ENCODE measurements at regions not wholly inside any gene's neighbourhood (a gene's known extent, or its start where the extent isn't known, plus 50 kb on each side); places are given as distances from the start of the nearest gene placed in this dataset.

DNA sequence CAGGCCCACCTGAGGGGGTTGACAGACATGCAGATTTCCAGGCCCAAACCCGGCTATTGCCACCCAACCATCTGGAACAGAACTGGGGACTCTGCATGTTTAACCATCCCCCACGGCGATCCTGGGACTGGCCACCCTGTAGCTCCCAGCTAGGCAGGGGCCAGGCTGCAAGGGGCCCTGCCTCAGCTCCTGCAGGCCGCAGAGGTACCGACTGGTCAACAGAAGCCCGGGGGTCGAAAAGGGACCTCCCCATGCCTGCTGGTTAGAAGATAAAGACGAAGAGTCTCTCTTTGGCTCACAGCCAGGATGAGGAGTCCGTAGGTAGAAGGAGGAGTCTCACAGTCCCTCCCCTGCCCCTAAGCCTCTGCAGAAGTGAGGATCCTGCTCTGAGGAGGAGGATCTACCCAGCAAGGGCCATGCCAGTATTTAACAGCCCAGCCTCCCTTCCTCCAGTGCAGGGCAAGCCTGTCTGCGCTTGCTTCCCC, 223.4 kb upstream of the TNRC6C start:
- DNase-seq (ENCODE audit: insufficient read length, low spot score) (no peak), FAIRE-seq (no peak)
- no peak for TF ChIP-seq POU2F2 (IDR thresholded peaks at IDR 0.05; ENCODE audit: low read depth, low read length)
- no peak for TF ChIP-seq TAF1 (IDR thresholded peaks at IDR 0.05; ENCODE audit: low read depth, low read length)
- no peak for TF ChIP-seq POLR2A (IDR thresholded peaks at IDR 0.05; ENCODE audit: low read depth, low read length)
- TF ChIP-seq SPI1 (IDR thresholded peaks at IDR 0.05; ENCODE audit: low read depth, low read length), result no peak

DNA sequence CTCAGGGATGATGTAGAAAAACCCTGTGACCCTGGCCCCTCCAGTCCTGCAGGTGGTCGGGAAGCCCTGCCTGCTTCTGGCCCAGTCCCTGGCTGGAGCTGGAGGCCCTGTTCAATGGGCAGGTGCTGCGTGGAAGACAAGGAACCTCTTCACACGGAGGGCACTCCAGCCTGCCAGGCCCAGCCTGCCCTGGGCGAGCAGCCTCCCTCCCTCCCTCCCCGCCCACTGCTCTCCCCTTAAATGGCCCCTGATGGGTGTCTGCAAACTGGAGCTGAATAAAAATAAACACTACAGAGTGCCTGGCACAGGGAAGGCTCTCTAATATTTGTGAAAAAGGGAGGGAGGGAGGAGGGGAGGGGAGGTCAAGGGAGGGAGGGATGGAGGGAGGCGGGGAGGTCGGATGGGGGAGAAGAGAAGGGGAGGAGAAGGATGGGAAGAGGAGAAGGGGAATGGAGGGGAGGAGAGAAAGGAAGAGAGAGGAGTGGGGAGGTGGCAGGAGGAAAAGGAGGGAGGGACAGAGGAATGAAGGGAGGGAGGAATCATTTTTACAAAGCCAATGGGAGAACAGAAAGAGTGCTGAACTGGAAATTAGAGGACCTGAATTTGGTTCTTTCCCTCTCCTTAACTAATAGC, 222.8 kb upstream of the TNRC6C start:
- DNase-seq (ENCODE audit: insufficient read length, low spot score) (no peak), FAIRE-seq (no peak)
- TF ChIP-seq POU2F2 (IDR thresholded peaks at IDR 0.05; ENCODE audit: low read depth, low read length) (no peak), POLR2AphosphoS5 (IDR thresholded peaks at IDR 0.05; ENCODE audit: low read depth, low read length) (no peak), SPI1 (IDR thresholded peaks at IDR 0.05; ENCODE audit: low read depth, low read length) (no peak), TAF1 (IDR thresholded peaks at IDR 0.05; ENCODE audit: low read depth, low read length) (no peak), PAX5 (IDR thresholded peaks at IDR 0.05; ENCODE audit: insufficient read depth, low read length, severe bottlenecking) (no peak), POLR2A (IDR thresholded peaks at IDR 0.05; ENCODE audit: low read depth, low read length) (no peak)

DNA sequence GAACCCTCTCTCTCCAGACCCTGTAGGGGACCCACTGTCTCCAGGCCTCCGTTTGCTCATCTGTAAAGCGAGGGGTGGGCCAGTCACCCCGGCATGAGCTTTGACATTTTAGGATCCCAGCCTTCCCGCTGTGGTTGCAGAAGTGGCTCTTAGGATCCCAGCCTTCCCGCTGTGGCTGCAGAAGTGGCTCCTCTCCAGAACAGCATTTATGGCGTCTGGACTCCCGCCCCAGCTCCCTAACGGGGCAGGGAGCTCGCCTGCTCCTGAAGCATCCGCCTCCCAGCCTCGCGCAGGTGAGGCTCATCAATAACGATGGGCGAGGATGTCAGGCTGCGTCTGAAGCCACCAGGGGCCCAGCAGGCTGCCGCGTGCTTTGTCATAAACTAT, 222.3 kb upstream of the TNRC6C start:
- FAIRE-seq (no peak), DNase-seq (ENCODE audit: insufficient read length, low spot score) (no peak)
- TF ChIP-seq SPI1 (IDR thresholded peaks at IDR 0.05; ENCODE audit: low read depth, low read length) (no peak), PAX5 (IDR thresholded peaks at IDR 0.05; ENCODE audit: insufficient read depth, low read length, severe bottlenecking) (no peak), POLR2AphosphoS5 (IDR thresholded peaks at IDR 0.05; ENCODE audit: low read depth, low read length) (no peak), POLR2A (IDR thresholded peaks at IDR 0.05; ENCODE audit: low read depth, low read length) (no peak), TAF1 (IDR thresholded peaks at IDR 0.05; ENCODE audit: low read depth, low read length) (no peak)

DNA sequence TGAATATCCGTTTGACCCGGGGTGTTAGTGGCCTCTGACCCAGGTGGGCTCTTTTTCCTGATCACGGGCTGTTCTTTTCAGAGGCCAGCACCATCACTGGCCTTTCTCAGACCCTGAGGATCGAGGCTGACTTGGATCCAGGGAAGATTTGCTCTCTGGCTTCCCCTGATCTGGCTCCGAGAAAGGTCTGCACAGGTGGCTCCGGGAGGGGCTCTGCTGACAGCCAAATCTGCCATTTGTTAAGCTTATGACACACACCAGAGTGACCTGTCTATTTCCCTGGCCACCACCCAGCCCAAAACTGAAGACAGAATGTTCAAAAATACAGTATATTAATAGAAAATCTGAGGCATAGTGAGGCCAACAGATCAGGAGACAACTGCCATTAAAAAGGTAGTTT, 221.8 kb upstream of the TNRC6C start:
- TF ChIP-seq POLR2A (IDR thresholded peaks at IDR 0.05; ENCODE audit: low read depth, low read length), result no peak
- no peak for TF ChIP-seq POU2F2 (IDR thresholded peaks at IDR 0.05; ENCODE audit: low read depth, low read length)
- no peak for TF ChIP-seq PAX5 (IDR thresholded peaks at IDR 0.05; ENCODE audit: insufficient read depth, low read length, severe bottlenecking)
- TF ChIP-seq POLR2AphosphoS5 (IDR thresholded peaks at IDR 0.05; ENCODE audit: low read depth, low read length), result no peak
- TF ChIP-seq TAF1 (IDR thresholded peaks at IDR 0.05; ENCODE audit: low read depth, low read length), result no peak
- no peak for TF ChIP-seq SPI1 (IDR thresholded peaks at IDR 0.05; ENCODE audit: low read depth, low read length)
- DNase-seq (ENCODE audit: insufficient read length, low spot score), result no peak
- FAIRE-seq, result no peak

DNA sequence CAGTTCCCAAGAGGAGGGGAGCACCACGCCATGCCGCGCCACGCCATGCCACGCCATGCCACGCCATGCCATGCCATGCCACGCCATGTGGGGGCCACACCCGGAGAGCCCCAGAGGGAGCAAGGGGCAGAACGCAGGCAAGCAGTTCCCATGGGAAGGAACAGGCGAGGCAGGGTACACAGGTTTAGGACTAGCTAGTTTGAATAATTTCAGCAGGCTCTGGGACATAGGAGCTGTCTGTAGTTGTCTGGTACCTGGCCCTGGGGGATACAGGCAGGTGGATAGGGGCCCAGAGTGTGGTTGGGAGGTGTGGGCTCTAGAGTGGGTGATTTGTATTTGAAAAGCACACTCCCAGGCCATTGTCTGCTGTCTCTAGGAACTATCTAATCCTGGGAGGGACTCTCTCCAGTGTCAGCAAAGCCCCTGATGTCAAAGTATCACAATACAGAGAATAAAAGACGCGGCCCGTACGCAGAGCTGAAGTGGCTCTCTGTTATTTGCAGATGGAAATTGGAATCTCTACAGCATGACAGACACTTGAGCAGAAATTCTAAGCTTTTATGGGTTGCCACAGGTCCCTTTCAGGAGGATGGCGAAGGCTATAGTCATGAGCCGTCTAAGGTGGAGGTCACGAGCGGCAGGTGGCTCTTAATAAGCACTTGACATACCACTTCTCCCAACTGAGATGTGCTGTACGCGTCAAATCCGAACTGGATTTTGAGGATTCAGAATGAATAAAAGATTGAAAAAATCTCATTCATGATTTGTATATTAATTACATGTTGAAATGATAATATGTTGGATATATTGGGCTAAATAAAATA, 220.8 kb upstream of the TNRC6C start:
- no peak for TF ChIP-seq POLR2AphosphoS5 (IDR thresholded peaks at IDR 0.05; ENCODE audit: low read depth, low read length)
- TF ChIP-seq POLR2A (IDR thresholded peaks at IDR 0.05; ENCODE audit: low read depth, low read length), result no peak
- no peak for DNase-seq (ENCODE audit: insufficient read length, low spot score)
- no peak for FAIRE-seq

DNA sequence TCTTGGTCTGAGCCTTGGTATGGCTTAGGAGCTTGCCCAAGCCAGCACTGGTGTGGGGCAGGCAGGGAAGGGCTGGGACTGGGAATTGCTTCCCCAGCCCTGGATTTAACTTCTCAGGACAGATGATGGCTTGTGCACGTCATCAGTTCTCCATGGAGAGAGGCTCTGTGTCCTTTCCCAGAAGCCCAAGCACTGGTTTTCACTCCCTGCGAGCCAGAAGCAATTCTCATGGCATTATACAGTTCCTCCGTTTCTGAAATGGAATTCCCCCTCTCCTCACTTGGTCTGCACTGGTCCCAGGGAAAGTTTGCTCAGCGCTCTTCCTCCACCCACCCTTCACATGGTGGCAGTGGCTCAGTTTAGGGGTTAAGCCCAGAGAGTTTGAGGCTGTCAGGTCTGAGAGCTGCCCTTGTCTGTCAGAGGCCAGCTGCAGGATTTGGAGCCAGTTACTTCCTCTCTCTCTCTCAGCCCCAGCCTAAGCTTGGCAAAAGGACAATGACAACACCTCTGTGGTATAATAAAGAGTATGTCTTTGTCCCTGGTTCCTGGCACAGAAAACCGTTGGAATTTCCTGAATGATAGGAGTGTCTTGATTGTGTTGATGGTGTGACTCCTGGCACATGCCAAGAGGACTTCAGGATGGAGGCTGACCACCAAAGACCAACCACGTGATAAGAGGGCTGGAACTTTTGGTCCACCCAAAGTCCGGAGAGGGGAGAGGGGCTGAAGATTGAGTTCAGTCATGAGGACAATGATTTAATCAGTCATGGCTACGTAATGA, 219.6 kb upstream of the TNRC6C start:
- DNase-seq (ENCODE audit: insufficient read length, low spot score), result no peak
- FAIRE-seq, result no peak
- TF ChIP-seq POU2F2 (IDR thresholded peaks at IDR 0.05; ENCODE audit: low read depth, low read length) (no peak), POLR2AphosphoS5 (IDR thresholded peaks at IDR 0.05; ENCODE audit: low read depth, low read length) (no peak), POLR2A (IDR thresholded peaks at IDR 0.05; ENCODE audit: low read depth, low read length) (no peak), PAX5 (IDR thresholded peaks at IDR 0.05; ENCODE audit: insufficient read depth, low read length, severe bottlenecking) (no peak), SPI1 (IDR thresholded peaks at IDR 0.05; ENCODE audit: low read depth, low read length) (no peak), TAF1 (IDR thresholded peaks at IDR 0.05; ENCODE audit: low read depth, low read length) (no peak)

DNA sequence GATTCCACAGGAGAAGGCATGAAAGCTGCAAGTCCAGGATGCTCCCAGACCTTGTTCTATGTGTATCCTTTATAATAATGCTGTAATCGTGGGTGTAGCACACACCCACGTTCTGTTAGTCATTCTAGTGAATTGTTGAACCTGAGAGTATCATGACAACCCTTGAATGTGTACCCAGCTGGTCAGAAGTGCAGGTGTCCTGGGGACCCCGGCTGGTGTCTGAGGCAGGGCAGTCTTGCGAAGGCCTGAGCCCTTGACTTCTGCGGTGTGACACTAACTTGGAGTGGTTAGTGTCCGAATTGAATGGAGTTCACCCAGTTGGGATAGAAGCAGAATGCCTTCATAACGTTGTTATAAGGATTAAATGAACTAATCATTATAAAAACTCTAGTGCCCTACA, 218.0 kb upstream of the TNRC6C start:
- TF ChIP-seq PAX5 (IDR thresholded peaks at IDR 0.05; ENCODE audit: insufficient read depth, low read length, severe bottlenecking) (no peak), TAF1 (IDR thresholded peaks at IDR 0.05; ENCODE audit: low read depth, low read length) (no peak), POU2F2 (IDR thresholded peaks at IDR 0.05; ENCODE audit: low read depth, low read length) (no peak), SPI1 (IDR thresholded peaks at IDR 0.05; ENCODE audit: low read depth, low read length) (no peak), POLR2A (IDR thresholded peaks at IDR 0.05; ENCODE audit: low read depth, low read length) (no peak), POLR2AphosphoS5 (IDR thresholded peaks at IDR 0.05; ENCODE audit: low read depth, low read length) (no peak)
- DNase-seq (ENCODE audit: insufficient read length, low spot score), result no peak
- FAIRE-seq, result no peak

DNA sequence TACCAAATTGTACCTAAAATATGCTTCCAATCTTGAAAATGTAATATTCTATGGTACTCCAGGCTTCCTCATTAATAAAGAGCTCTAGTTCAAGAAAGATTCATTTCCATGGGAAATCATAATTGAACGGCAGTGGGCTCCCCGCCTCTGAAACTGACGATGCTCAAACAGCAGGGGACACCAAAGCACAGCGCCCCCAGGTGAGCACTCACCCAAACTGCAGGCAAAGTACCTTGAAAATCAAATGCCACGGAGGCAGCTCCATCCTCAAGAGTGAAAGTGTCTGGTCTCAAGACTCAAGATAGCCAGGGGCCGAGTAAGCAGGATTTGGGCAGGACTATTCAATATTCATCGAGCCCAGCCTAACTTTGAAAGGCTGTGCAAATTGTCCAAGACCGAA, 217.4 kb upstream of the TNRC6C start:
- FAIRE-seq, result no peak

DNA sequence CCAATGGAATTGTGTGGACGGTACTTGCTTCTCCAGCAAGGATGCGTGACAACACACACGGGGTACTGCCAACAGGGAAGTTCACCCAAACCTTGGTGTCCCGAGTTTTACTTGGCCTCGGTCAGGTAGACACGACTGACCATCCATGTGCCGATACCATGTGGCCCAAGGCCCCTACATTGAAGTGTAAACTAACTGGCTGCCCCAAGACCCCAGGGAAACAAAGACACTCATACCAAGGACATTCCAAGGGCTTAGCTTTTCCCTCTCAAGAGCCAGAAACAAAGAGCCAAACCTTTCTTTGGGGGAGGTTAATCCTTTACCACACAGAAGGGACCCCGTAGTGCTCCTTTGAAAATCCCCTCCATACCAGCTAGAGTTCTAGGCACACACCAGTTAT, 215.9 kb upstream of the TNRC6C start:
- no peak for TF ChIP-seq POLR2A (IDR thresholded peaks at IDR 0.05; ENCODE audit: low read depth, low read length)
- TF ChIP-seq POLR2AphosphoS5 (IDR thresholded peaks at IDR 0.05; ENCODE audit: low read depth, low read length), result no peak
- DNase-seq (ENCODE audit: insufficient read length, low spot score) (no peak), FAIRE-seq (no peak)

More for the DNA sequence above, 217.4 kb upstream of the TNRC6C start:
- TF ChIP-seq POLR2AphosphoS5 (IDR thresholded peaks at IDR 0.05; ENCODE audit: low read depth, low read length), result no peak
- no peak for TF ChIP-seq SPI1 (IDR thresholded peaks at IDR 0.05; ENCODE audit: low read depth, low read length)
- no peak for TF ChIP-seq PAX5 (IDR thresholded peaks at IDR 0.05; ENCODE audit: insufficient read depth, low read length, severe bottlenecking)
- TF ChIP-seq TAF1 (IDR thresholded peaks at IDR 0.05; ENCODE audit: low read depth, low read length), result no peak
- no peak for TF ChIP-seq POU2F2 (IDR thresholded peaks at IDR 0.05; ENCODE audit: low read depth, low read length)
- no peak for TF ChIP-seq POLR2A (IDR thresholded peaks at IDR 0.05; ENCODE audit: low read depth, low read length)
- no peak for DNase-seq (ENCODE audit: insufficient read length, low spot score)
